HG03439 (cell line): ENCODE measurements at regions not wholly inside any gene's neighbourhood (a gene's known extent, or its start where the extent isn't known, plus 50 kb on each side); places are given as distances from the start of the nearest gene placed in this dataset.
"Not testable (repeated sequence)": the region's sequence is repeated elsewhere in the genome, so short reads cannot be mapped to it uniquely, and the experiment has no call there.

Experiments used
- ATAC-seq: cut with Tn5 transposase; IDR thresholded peaks from one replicate; pipeline ENCODE4 v1.9.1; 2021; ENCODE audit warnings: mild to moderate bottlenecking, moderate library complexity; ENCODE audit not compliant: unreplicated experiment

GRCh38 chr3:116994351-116994879, 284.8 kb downstream of the TUSC7 start:
- no peak for ATAC-seq

GRCh38 chr3:117003501-117003900, 293.9 kb downstream of the TUSC7 start:
- ATAC-seq = no peak

DNA sequence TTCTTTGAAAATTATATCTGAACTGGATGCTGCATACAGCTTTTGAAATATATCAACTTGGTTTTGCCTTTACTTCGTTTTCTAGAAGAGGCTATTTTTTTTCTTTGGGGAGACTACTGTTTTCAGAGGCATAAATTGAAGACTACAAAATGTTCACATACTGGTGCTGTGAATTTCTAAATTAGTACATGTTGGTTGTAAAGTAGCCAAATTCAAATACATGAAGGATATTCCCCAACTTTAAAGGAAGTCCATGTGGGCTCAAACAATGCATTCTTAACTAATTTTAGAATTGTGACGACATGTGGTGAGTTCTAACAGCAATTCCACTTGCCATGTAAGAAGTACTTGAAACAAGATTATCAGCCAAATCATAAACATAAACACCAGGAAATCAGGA, 295.7 kb downstream of the TUSC7 start:
- ATAC-seq = no peak

- ATAC-seq = no peak
These were observed 296.4 kb downstream of the TUSC7 start for GRCh38 chr3:117005911-117006522.

- ATAC-seq = no peak
These were observed 300.7 kb downstream of the TUSC7 start for GRCh38 chr3:117010318-117010717.

- ATAC-seq = no peak
These were observed 302.2 kb downstream of the TUSC7 start for GRCh38 chr3:117011687-117012250.

DNA sequence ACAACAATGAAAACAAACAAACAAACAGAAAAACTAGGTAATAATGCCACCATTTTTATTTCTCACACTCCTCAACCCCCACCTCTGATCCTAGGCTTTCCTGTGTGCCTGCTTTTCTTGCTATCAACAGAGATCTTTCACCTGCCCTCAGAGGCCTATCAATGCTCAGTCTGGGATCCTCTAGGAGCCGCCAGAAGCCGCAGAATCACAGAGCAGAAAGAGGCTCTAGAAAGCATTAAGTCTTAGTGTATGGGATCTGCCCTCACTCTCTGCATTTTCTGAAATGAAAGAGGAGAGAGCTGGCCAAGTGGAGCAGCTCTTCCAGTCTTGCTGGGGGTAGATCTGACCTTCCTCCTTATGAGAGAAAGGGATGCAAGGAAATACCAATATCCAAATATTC, 306.8 kb downstream of the TUSC7 start:
- no peak for ATAC-seq

DNA sequence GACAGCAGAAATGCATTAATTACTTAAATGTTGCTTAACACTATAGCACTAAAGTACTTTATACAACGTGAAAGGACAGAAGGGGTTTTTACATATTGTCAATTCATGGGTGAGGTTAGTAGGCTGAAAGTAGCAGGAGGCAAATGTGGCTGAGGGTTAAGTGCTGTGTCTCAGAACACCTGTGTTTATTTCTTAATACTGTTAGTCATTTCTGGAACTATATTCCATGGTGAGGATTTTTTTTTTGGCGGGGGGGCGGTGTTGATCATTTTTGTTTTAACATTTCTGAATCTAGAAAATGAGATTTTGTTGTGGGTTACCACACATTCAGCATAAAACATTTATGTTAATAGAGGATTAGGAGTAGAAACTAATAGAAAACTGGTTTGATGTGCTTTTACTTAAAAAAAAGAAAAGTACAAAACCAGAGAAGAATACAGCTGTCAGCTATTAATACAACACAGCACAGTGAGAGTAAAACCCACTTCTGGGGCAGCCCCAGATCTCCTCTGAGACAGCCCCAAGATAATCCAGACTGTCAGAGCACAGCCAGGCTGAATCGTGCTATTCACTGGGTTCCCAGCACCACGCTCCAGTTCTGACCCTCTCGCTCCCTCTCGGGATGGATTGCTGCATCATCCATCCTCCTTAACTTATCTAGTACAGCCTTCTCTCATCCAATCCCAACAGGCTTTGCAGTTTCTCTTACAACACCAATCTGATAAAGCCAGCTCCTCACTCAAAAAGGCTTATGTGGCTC, 307.7 kb downstream of the TUSC7 start:
- peak; percentile 79 for ATAC-seq

- no peak for ATAC-seq
These were observed 309.1 kb downstream of the TUSC7 start for GRCh38 chr3:117018655-117019054.

DNA sequence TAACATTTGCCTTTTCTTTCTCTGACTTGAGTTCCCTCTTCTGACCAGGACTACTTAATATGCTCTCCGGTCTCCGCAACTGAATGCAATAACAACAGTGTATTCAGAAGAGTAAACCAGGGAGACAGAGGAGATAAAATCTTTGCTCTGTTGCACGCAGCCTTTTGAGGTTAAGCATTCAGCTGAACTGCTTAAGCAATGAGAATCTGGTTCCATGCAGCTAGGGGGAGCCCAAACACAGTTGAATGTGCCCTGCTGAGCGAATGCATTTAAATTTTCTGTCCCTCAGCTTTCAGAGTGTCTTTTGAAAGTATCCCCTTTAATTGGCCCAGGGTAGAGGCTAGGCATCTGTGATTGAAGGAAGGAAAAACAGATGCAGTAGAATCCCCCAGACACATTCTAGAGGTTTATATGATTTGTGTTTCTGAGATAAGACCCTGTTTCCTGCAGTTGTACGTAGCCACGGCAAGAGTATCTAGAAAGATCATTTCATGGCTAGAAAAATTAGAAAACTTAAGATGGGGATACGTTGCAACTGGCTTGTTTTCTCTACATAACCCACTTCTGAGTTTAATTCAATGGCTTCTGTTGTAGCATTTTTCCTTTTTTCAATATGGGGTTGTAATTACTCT, 309.6 kb downstream of the TUSC7 start:
- ATAC-seq = no peak

- ATAC-seq = no peak
These were observed 316.8 kb downstream of the TUSC7 start for GRCh38 chr3:117026401-117026800.

DNA sequence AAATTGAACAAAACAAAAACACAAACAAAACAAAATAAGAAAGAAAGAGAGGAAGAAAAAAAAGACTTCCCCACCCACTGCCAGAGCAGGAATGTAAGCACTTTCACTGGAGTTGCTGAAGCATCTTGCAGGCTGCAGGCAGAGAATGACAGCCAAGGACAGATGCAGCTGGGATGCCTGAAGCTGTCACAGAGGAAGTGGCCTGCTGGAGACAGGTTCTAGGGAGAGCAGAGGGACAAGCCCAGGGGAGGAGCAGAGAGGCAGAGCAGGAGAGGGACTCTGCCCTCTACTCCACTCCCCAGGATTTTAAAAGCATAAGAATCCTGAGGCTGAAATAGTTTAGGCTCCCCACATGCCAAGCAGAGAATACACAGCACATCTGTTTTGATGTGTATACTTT, 326.2 kb downstream of the TUSC7 start:
- no peak for ATAC-seq

GRCh38 chr3:117036259-117036799, 326.8 kb downstream of the TUSC7 start:
- ATAC-seq = no peak

DNA sequence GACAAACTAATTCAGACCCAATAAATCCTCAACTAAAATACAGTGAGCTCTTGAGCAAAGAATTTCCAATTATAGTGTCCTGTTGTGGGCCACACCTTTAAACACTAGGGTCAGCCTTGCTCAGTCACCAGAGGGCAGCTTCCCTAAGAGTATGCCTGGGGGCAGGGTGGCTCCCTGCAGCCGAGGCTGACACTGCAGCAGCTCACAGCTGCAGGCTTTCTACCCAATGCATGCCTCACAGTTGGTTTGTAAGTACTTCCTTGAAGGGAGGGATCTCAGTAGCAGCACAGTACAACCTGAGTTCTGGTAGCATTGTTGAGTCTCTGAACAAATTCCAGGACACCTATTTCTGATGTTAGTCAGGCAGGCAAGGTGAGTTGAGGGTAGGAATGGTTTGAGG, 335.6 kb downstream of the TUSC7 start:
- ATAC-seq = no peak

DNA sequence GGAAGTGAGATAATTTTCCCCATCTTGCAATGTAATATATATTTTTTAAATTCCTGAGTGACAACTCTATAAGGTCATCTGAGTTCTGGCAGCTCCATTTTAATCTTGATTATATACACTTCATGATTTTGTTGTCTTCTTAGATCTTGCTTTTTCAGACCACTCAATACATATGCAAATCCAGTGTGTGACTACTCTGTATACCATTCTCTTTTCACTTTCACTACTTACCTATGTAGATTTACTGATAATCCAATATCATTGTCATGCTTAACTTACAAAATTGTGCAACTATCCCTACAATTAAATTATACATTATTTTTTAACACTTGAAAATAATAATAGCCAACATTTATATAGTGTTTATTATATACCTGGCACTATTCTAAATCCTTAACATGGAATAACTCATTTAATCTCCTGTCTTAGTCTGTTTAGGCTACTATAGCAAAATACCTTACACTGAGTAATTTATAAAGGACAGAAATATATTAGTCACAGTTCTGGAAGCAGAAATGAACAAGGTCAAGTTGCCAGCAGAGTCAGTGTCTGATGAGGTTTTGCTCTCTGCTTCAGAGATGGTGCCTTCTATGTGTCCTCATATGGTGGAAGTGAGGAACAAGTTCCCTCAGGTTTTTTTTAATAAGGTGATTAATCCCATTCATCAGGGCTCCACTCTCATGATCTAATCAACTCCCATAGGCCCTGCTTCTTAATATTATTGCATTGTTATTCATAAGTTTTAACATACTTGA, 338.5 kb downstream of the TUSC7 start:
- no peak for ATAC-seq

GRCh38 chr3:117052395-117052794, 342.8 kb downstream of the TUSC7 start:
- no peak for ATAC-seq

GRCh38 chr3:117054556-117054955, 345.0 kb downstream of the TUSC7 start:
- ATAC-seq = no peak

DNA sequence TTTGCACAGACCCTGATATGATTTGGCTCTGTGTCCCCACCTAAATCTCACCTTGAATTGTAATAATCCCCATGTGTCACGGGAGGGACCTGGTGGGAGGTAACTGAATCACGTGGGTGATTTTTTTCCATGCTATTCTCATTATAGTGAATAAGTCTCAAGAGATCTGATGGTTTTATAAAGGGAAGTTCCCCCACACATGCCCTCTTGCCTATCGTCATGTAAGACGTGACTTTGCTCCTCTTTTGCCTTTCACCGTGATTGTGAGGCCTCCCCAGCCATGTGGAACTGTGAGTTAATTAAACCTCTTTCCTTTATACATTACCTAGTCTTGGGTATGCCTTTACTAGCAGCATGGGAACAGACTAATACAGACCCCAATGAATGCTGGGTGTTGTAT, 347.4 kb downstream of the TUSC7 start:
- not testable (repeated sequence) for ATAC-seq

GRCh38 chr3:117059067-117059955, 349.7 kb downstream of the TUSC7 start:
- ATAC-seq = no peak

DNA sequence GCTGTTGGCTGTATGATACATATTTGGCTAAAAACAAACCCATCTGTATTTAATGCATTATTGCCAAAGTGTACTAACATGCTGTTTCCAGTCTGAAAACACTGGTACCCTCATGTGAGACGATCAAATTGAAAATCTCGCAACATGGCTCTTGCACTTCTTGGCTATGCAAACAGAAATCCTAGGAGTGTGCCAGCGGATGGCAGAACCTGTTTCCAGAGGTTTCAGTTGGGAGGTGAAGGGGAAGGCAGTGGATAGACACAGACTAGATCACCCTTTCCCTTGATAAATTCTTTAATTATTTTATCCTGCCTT, 350.3 kb downstream of the TUSC7 start:
- no peak for ATAC-seq
